HG03558 (cell line): ENCODE measurements at regions not wholly inside any gene's neighbourhood (a gene's known extent, or its start where the extent isn't known, plus 50 kb on each side); places are given as distances from the start of the nearest gene placed in this dataset.

Experiments used
- ATAC-seq: cut with Tn5 transposase; IDR thresholded peaks from one replicate; pipeline ENCODE4 v1.9.1; 2021; ENCODE audit warnings: moderate number of reproducible peaks; ENCODE audit not compliant: unreplicated experiment; ENCODE audit errors: extremely low read depth

- no peak for ATAC-seq
Observed at GRCh38 chr10:106520698-106521097, 643.8 kb downstream of the SORCS1 start.

DNA sequence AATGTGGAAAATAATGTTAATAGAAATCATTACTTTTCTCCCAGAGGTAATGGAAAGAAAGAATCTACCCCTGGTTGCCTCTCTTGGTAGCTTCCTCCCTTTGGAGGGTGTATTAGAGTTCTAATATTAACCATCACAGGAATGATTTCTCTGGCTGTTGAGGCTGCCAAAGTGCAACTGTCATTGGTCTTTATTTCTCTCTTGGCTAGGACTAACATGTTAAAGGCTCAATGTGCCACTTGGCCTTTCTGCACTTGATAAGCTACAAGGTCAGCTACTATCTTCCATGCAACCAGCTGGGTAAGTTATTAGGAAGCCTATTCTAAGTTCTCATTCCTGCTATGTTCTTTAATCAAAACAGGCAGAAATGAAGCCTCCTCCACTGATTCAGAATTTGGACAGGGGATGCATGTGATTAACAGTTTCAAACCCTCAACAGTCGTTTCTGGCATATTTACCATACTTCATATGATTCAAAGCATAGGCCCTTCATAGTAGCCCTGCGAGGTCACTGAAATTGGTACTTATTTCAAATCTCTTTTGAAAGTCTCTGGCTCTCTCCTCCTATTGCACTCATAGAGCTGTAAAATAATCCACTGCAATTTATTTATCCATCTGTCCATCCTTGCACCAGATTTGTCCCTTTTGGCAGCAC, 645.0 kb downstream of the SORCS1 start:
- ATAC-seq = no peak

DNA sequence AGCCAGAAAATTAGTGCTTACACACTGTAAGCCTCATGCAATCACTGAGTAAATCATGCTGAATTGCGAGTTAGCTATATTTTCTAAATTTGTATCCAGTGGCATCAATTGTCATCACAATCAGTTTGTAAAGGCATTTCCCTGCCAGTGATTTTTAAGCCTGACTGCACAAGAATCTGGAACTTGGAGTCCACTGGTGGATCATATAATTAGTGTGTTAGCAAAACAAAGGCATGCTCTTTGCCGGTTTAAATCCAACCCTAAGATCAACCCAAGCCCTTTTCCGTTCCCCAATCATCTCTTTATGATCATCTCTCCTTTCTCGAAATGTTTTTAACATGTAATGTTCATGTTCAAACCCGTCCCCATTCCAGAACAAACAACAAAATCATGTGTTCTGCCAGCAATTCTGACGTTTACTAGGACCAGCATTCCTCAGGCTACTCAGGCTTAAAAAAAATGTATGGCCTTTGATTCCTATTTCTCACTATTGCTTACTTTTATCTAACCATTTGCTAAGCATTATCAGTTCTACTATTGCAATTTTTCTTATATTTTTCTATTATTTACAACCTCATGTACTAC, 649.2 kb downstream of the SORCS1 start:
- ATAC-seq = no peak

- ATAC-seq = no peak
Observed at GRCh38 chr10:106513352-106513771, 651.1 kb downstream of the SORCS1 start.

DNA sequence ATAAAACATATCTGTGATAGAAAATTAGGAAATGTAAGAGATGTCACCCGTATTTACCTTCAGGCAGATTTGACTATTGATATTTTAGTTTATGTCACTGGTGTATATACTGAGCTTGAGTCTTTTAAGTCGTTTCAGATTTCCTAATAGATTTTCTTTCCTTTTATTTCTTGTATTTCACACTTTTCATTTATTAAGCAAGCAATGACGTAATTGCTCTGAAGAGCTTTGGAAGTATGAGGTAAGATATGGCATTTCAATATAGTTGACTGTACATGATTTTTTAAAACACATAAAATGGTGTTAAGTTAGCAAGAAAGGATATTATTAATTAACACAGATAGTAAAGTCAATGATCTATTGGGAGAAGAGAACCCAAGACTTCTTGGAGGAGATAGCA, 652.6 kb downstream of the SORCS1 start:
- no peak for ATAC-seq

- no peak for ATAC-seq
Observed at GRCh38 chr10:106508950-106509349, 655.6 kb downstream of the SORCS1 start.

DNA sequence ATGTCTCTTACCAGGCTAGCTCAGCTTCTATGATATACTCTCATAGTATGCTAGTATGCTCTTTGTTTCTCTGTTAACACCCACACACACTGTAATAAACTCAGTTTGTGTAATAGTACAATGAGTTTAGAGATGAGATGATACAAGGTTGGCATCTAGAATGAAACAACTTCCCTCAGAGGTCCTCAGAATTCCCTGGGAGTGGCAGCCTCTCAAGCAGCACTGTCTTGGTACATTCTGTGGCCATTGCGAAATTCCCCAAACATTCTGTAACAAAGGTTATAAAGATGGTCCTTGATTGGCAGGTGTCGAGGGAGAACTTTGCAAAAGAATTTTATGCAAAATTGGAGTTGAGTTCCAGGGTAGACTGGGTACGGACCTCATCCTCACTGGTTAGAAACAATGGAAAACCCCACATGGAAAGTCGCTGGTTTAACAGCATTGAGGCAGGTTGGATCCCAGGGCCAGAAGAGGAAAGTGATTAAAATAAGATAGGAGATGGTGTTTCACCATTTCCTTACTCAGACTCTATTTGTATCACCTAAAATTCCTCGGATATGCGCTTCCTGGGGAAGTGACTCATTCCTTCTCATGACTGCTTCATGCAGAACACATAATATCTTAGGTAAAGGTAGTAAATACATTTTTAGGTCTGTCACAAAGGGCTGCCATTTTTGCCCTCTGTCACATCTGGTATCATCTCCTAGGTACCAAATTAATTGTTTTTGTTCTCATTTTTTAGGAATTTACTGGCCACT, 657.8 kb downstream of the SORCS1 start:
- no peak for ATAC-seq

DNA sequence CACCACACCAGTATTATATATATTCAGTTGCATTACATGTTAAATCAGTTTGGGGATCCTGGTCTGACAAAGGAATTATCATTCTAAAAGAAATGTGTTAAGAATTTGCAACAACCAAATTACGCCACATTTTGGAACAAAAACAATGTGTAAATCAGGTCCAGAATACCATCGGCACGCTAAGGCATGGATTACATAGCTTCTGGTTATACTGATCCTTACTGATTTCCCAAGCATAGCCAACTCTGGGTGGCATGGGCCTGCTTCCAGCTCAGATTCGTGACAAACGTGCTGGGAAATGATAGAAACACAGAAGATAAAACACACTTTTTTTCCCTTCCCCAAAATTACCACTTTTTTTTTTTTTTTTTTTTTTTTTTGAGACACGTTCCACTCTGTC, 660.0 kb downstream of the SORCS1 start:
- no peak for ATAC-seq

DNA sequence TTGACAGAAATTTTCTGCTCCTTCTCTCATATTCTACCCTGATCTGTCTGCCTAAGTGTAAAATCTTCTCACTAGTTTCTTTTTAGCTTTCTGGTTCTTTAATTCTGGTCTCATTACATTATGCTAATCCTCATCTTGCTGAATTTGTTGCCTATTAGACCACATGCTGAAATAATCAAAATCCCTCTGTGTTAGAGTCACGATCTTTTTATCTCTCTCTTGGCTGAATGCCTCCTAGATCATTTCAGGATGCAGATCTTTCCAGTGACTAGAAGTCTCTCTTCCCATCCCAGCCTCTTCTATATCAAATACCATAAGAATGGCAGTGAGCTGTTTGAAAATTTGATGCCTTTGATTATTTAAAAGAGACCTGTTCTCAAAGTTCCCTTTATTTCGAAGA, 661.9 kb downstream of the SORCS1 start:
- ATAC-seq = no peak

DNA sequence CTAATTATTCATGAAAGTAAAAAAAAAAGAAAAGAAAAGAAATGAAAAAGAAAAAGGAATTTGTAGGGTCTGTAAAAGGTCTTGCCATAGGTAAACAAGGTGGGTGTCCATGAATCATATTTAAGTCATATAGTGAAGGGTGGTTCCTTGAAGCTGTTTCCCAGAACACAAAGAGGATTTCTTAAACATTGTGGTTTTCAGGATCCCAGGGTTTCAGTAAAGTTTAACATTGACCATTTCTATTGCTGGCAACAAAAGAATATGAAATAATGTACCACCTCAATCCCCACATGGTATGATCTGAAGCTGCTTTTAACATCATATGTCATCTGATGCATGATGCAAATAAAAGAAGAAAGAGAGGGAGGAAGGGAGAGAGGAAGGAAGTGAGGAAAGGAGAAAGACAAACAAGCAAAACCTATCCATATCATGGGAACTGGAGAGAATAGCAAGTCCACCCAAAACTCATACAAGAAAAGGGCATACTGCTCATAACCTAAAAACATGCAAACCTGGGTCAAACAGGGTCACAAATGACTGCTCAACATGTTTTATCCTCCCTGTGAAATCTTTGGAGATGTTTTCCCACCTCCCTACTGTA, 663.5 kb downstream of the SORCS1 start:
- ATAC-seq = no peak

DNA sequence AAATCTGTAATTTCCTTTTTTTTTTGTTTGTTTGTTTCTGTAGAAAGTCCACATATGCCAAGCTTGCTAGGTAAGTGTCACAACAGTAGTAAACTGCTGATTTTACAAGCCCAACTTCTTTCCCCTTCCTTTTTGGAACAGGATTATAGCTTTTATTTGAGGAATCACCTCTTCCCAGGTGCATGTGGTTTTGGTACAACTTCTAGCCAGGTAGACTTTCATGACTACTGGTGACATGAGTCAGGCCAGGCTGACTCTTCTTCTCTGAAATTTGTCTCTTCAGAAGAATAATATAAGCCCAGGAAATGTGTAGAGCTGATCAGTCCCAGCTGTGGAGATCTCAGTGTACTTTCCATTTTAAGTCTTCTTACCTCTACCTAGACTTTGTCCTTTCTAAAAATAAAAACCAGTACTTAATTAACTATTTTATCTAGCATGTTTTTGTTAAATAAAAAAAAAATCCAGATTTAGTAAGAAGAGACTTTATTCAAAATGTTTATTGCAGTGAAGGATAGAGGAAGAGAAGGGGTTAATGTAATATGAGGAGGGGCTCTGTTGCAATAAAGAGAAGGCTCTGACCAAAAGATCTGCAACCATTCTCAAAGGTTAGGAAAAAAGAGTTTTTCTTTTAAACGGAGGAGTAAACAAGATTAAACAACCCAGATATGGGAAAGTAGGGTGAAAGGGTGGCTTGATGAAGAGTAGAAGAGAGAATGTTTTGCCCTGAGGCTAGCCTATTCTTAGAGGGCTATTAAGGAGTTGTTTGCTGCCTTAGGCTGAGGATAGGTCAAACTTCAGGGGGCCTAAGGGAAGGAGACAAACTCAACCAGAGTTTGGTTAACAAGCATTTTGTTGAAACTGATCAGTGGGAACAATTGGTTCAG, 664.2 kb downstream of the SORCS1 start:
- ATAC-seq = no peak

- no peak for ATAC-seq
Observed at GRCh38 chr10:106499448-106499847, 665.1 kb downstream of the SORCS1 start.

DNA sequence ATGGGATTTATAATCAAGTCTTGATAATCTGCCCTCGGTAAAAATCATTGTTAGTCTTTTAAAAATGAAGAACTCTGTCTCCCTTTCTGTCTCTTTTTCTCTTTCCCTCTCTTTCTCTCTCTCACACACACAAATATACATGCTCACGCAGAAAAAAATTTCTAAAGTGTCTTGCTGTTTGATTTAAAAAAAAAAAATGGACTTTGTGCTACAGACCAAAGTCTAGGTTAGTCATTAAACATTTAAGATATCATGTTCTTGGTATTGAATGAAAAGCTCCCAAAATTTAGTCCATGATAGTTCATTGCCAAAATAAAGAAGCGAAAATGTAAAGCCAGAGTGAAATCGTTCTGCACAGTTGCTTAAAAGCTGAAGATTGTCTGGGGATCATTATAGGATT, 665.8 kb downstream of the SORCS1 start:
- ATAC-seq = no peak

DNA sequence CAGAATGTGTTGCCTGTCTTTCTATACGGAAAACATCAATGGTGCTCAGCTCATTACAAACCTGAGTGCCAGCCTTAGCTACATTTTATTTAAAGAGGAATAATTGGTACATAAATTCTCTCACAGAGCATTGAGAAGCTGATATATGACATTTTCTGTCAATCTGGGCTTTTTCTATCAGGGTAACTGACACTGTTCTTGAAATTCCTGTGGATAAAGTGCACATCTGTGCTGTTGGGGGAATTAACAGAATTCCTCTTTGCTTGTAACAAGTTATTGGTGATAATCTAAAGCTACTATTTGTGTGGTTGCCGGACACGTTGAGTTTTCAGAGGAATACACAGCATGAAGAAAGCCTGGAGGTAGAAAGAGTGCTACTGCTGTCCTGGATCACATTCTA, 668.6 kb downstream of the SORCS1 start:
- no peak for ATAC-seq

- ATAC-seq = no peak
Observed at GRCh38 chr10:106493751-106494150, 670.8 kb downstream of the SORCS1 start.

- ATAC-seq = no peak
Observed at GRCh38 chr10:106493226-106493625, 671.3 kb downstream of the SORCS1 start.

DNA sequence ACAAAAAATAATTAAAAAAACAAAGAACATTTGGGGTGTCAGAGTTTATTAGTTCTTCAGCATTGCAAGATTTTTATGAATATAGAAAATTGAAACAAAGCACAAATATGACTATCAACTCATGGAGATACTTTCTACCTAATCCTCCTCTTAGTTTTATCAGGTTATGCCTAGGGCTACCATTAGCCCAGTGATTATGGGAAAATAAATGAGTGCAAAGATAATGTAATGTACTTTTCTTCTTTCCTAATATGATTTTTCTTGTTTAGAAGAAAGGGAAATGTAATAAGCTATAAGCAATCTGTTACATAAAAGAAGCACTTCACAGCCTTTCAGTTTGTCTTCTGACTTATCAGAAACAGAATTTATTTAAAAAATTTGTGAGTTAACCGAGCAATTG, 676.8 kb downstream of the SORCS1 start:
- ATAC-seq = no peak

- ATAC-seq = no peak
Observed at GRCh38 chr10:106481598-106482275, 682.8 kb downstream of the SORCS1 start.

- no peak for ATAC-seq
Observed at GRCh38 chr10:106479636-106480035, 684.9 kb downstream of the SORCS1 start.

DNA sequence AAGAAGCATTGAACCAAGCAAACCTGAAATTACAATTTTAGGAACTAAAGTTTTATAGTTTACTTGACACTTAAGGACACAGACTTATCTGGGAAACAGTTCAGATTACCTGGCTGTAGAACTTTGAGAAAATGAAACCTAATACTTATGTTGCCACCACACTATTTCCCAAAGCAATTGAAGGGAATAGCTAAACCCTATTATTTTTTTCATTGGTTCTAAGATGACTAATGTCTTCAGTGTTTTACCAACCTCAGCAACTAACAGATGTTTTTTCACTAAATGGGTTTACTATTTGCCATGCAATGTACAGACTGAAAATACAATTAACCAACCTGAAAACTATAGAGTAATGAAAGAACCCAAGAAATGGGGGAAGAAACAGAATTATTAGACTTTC, 689.6 kb downstream of the SORCS1 start:
- ATAC-seq = no peak
